ENCODE measurements at regions not wholly inside any gene's neighbourhood (a gene's known extent, or its start where the extent isn't known, plus 50 kb on each side); places are given as distances from the start of the nearest gene placed in this dataset.

DNA sequence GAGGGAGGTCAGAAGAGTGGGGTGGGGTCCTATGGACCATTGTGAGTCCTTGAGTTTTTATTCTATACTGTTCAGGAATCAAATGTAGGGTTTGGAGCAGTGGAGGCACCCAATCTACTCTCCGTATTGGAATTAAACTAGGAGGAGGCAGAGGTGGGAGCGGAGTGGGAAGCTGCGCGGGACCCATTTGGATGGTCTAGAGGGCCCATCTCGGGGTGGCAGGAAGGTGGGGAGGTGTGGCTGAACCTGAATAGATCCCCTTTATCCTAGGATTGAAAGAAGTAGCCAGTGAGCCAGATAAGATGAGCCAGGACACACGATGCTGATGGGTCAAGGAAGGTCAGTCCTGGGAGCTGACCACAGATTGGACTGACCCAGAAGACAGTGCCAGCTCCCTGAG lies 325.8 kb downstream of the AJAP1 start:
- Histone ChIP-seq H3K9me3 (ENCODE audit: control extremely low read depth in 1 of 5, control insufficient read depth in 4 of 5, insufficient read depth in 2 of 5, low read depth in 1 of 5, low read length in 4 of 5) (peaks cover 0 to 4% (median 0%) of the 10 kb centered on the region in 5 experiments), H3K27ac (ENCODE audit: insufficient read depth in 1 of 2, low read depth in 1 of 2, low read length in 2 of 2, poor library complexity in 1 of 2, severe bottlenecking in 2 of 2) (no peak overlapping the region), H3K4me3 (ENCODE audit: control insufficient read depth in 1 of 7, extremely low read depth in 1 of 7, insufficient read depth in 4 of 7, low read depth in 2 of 7, low read length in 6 of 7) (no peak overlapping the region), H3K4me1 (ENCODE audit: control extremely low read depth in 1 of 4, control insufficient read depth in 4 of 4, insufficient read depth in 4 of 4, low read length in 3 of 4) (no peaks in the 10 kb centered on the region), H3K36me3 (ENCODE audit: control insufficient read depth in 4 of 4, insufficient read depth in 4 of 4, low read length in 3 of 4) (no peaks in the 10 kb centered on the region), H3K27me3 (replicated peaks in 2 of 5; ENCODE audit: control insufficient read depth in 4 of 5, insufficient read depth in 5 of 5, low read length in 4 of 5) (peaks cover 0 to 27% (median 2%) of the 10 kb centered on the region in 5 experiments)
- CTCF ChIA-PET = no interaction called here
- DNase-seq = no peak
- POLR2A ChIA-PET = no interaction called here
- WGBS (ENCODE audit: insufficient coverage) = 83% methylated on average over 5 of the region's 6 CpGs

GRCh38 chr1:4978660-4979390 lies 324.4 kb downstream of the AJAP1 start:
- H3K27ac ChIP-seq (ENCODE audit: insufficient read depth in 1 of 2, low read depth in 1 of 2, low read length in 2 of 2, poor library complexity in 1 of 2, severe bottlenecking in 2 of 2) = no peak overlapping the region
- WGBS (ENCODE audit: insufficient coverage) = 75% methylated on average over 15 of the region's 19 CpGs
- no peak overlapping the region for H3K4me3 ChIP-seq (ENCODE audit: control insufficient read depth in 1 of 7, extremely low read depth in 1 of 7, insufficient read depth in 4 of 7, low read depth in 2 of 7, low read length in 6 of 7)
- POLR2A ChIA-PET = no interaction called here
- no peak for DNase-seq
- no peaks in the 10 kb centered on the region for H3K4me1 ChIP-seq (ENCODE audit: control extremely low read depth in 1 of 4, control insufficient read depth in 4 of 4, insufficient read depth in 4 of 4, low read length in 3 of 4)
- CTCF ChIA-PET = no interaction called here
- peaks cover 0 to 2% (median 0%) of the 10 kb centered on the region in 5 experiments for H3K9me3 ChIP-seq (ENCODE audit: control extremely low read depth in 1 of 5, control insufficient read depth in 4 of 5, insufficient read depth in 2 of 5, low read depth in 1 of 5, low read length in 4 of 5)
- no peaks in the 10 kb centered on the region for H3K36me3 ChIP-seq (ENCODE audit: control insufficient read depth in 4 of 4, insufficient read depth in 4 of 4, low read length in 3 of 4)
- peaks cover 0 to 27% (median 2%) of the 10 kb centered on the region in 5 experiments for H3K27me3 ChIP-seq (replicated peaks in 2 of 5; ENCODE audit: control insufficient read depth in 4 of 5, insufficient read depth in 5 of 5, low read length in 4 of 5)

- Histone ChIP-seq H3K4me1 (ENCODE audit: control extremely low read depth in 1 of 4, control insufficient read depth in 4 of 4, insufficient read depth in 4 of 4, low read length in 3 of 4) (no peaks in the 10 kb centered on the region), H3K9me3 (ENCODE audit: control extremely low read depth in 1 of 5, control insufficient read depth in 4 of 5, insufficient read depth in 2 of 5, low read depth in 1 of 5, low read length in 4 of 5) (no peaks in the 10 kb centered on the region)
- 77% methylated on average over 11 of the region's 11 CpGs for WGBS (ENCODE audit: insufficient coverage)
These were observed 323.3 kb downstream of the AJAP1 start for GRCh38 chr1:4977701-4978100.

GRCh38 chr1:4976859-4977440 lies 322.5 kb downstream of the AJAP1 start:
- H3K4me1 ChIP-seq (ENCODE audit: control extremely low read depth in 1 of 4, control insufficient read depth in 4 of 4, insufficient read depth in 4 of 4, low read length in 3 of 4) = no peaks in the 10 kb centered on the region
- 100% methylated on average over 8 of the region's 15 CpGs for WGBS (ENCODE audit: insufficient coverage)
- DNase-seq = no peak
- H3K36me3 ChIP-seq (ENCODE audit: control insufficient read depth in 4 of 4, insufficient read depth in 4 of 4, low read length in 3 of 4) = no peaks in the 10 kb centered on the region
- H3K4me3 ChIP-seq (ENCODE audit: control insufficient read depth in 1 of 7, extremely low read depth in 1 of 7, insufficient read depth in 4 of 7, low read depth in 2 of 7, low read length in 6 of 7) = no peak overlapping the region
- ChIA-PET CTCF (no interaction called here), POLR2A (no interaction called here)
- peaks cover 0 to 31% (median 2%) of the 10 kb centered on the region in 5 experiments for H3K27me3 ChIP-seq (replicated peaks in 2 of 5; ENCODE audit: control insufficient read depth in 4 of 5, insufficient read depth in 5 of 5, low read length in 4 of 5)
- H3K27ac ChIP-seq (ENCODE audit: insufficient read depth in 1 of 2, low read depth in 1 of 2, low read length in 2 of 2, poor library complexity in 1 of 2, severe bottlenecking in 2 of 2) = no peak overlapping the region
- no peaks in the 10 kb centered on the region for H3K9me3 ChIP-seq (ENCODE audit: control extremely low read depth in 1 of 5, control insufficient read depth in 4 of 5, insufficient read depth in 2 of 5, low read depth in 1 of 5, low read length in 4 of 5)

More at GRCh38 chr1:4977701-4978100, 323.3 kb downstream of the AJAP1 start:
- no peak overlapping the region for H3K4me3 ChIP-seq (ENCODE audit: control insufficient read depth in 1 of 7, extremely low read depth in 1 of 7, insufficient read depth in 4 of 7, low read depth in 2 of 7, low read length in 6 of 7)
- no peak overlapping the region for H3K27ac ChIP-seq (ENCODE audit: insufficient read depth in 1 of 2, low read depth in 1 of 2, low read length in 2 of 2, poor library complexity in 1 of 2, severe bottlenecking in 2 of 2)
- ChIA-PET CTCF (no interaction called here), POLR2A (no interaction called here)
- H3K27me3 ChIP-seq (replicated peaks in 2 of 5; ENCODE audit: control insufficient read depth in 4 of 5, insufficient read depth in 5 of 5, low read length in 4 of 5) = peaks cover 0 to 31% (median 2%) of the 10 kb centered on the region in 5 experiments
- no peak for DNase-seq
- no peaks in the 10 kb centered on the region for H3K36me3 ChIP-seq (ENCODE audit: control insufficient read depth in 4 of 4, insufficient read depth in 4 of 4, low read length in 3 of 4)

DNA sequence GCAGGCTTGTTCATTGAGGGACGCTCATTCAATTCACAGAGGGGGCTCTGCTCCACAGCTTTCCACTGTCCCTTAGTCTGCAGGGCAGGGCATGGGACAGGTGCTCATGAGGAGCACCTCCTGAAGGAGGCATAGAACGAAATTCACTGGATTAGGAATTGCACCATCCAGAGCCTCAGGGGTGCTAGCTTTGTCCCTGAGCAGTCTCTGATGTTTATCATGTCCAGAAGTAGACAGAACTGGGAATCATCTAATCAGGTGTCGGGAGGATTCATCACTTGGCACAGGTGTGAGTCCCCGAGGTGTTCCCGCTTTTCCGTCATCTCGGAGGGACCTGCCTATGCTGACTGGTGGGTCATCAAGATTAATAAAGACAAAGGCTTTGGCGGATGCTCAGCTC lies 321.4 kb downstream of the AJAP1 start:
- 89% methylated on average over 7 of the region's 8 CpGs for WGBS (ENCODE audit: insufficient coverage)
- no peaks in the 10 kb centered on the region for H3K36me3 ChIP-seq (ENCODE audit: control insufficient read depth in 4 of 4, insufficient read depth in 4 of 4, low read length in 3 of 4)
- no peaks in the 10 kb centered on the region for H3K9me3 ChIP-seq (ENCODE audit: control extremely low read depth in 1 of 5, control insufficient read depth in 4 of 5, insufficient read depth in 2 of 5, low read depth in 1 of 5, low read length in 4 of 5)
- ChIA-PET CTCF (no interaction called here), POLR2A (no interaction called here)
- no peaks in the 10 kb centered on the region for H3K4me1 ChIP-seq (ENCODE audit: control extremely low read depth in 1 of 4, control insufficient read depth in 4 of 4, insufficient read depth in 4 of 4, low read length in 3 of 4)
- H3K27me3 ChIP-seq (replicated peaks in 2 of 5; ENCODE audit: control insufficient read depth in 4 of 5, insufficient read depth in 5 of 5, low read length in 4 of 5) = peaks cover 0 to 29% (median 2%) of the 10 kb centered on the region in 5 experiments
- H3K27ac ChIP-seq (ENCODE audit: insufficient read depth in 1 of 2, low read depth in 1 of 2, low read length in 2 of 2, poor library complexity in 1 of 2, severe bottlenecking in 2 of 2) = no peak overlapping the region
- DNase-seq = no peak
- no peak overlapping the region for H3K4me3 ChIP-seq (ENCODE audit: control insufficient read depth in 1 of 7, extremely low read depth in 1 of 7, insufficient read depth in 4 of 7, low read depth in 2 of 7, low read length in 6 of 7)

DNA sequence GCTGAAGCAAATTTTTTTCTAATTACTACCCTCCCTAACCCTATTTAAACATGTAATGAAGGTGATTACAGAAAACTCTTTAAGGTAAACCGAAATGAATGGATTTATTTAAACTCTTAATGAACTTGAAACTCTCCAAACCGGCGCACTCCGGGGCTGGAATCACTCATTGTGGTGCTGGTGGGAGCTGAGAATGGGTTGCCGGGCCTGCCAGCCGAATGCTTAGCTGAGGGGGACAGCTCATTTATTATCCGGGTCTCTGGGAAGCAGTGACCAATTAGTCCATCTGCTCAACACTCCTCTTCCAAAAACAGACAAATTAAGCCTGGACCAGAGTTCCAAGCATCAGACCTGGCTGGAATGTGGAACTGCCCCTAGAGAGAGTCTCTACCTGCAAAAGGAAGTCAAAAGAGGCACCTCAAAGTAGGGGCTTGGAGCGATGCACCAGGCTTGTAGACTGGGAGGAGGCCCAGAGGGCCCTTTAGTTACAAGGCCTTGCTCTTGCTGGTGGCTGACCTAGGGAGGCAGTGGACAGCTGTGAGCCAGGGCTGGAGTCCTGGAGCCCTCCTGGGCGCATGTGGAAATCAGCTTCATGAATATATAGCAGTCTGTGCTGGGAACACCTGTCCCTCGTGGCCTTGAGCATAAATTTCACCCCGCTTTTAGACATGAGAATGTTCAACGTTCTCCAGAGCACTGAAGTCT lies 320.7 kb downstream of the AJAP1 start:
- no peaks in the 10 kb centered on the region for H3K4me1 ChIP-seq (ENCODE audit: control extremely low read depth in 1 of 4, control insufficient read depth in 4 of 4, insufficient read depth in 4 of 4, low read length in 3 of 4)
- ChIA-PET CTCF (no interaction called here), POLR2A (no interaction called here)
- H3K4me3 ChIP-seq (ENCODE audit: control insufficient read depth in 1 of 7, extremely low read depth in 1 of 7, insufficient read depth in 4 of 7, low read depth in 2 of 7, low read length in 6 of 7) = no peak overlapping the region
- H3K36me3 ChIP-seq (ENCODE audit: control insufficient read depth in 4 of 4, insufficient read depth in 4 of 4, low read length in 3 of 4) = no peaks in the 10 kb centered on the region
- DNase-seq = no peak
- peaks cover 0 to 26% (median 2%) of the 10 kb centered on the region in 5 experiments for H3K27me3 ChIP-seq (replicated peaks in 2 of 5; ENCODE audit: control insufficient read depth in 4 of 5, insufficient read depth in 5 of 5, low read length in 4 of 5)
- H3K27ac ChIP-seq (ENCODE audit: insufficient read depth in 1 of 2, low read depth in 1 of 2, low read length in 2 of 2, poor library complexity in 1 of 2, severe bottlenecking in 2 of 2) = no peak overlapping the region
- no peaks in the 10 kb centered on the region for H3K9me3 ChIP-seq (ENCODE audit: control extremely low read depth in 1 of 5, control insufficient read depth in 4 of 5, insufficient read depth in 2 of 5, low read depth in 1 of 5, low read length in 4 of 5)
- 93% methylated on average over 8 of the region's 12 CpGs for WGBS (ENCODE audit: insufficient coverage)

GRCh38 chr1:4973341-4973740 lies 318.9 kb downstream of the AJAP1 start:
- 95% methylated on average over 9 of the region's 10 CpGs for WGBS (ENCODE audit: insufficient coverage)
- DNase-seq = no peak
- H3K27ac ChIP-seq (ENCODE audit: insufficient read depth in 1 of 2, low read depth in 1 of 2, low read length in 2 of 2, poor library complexity in 1 of 2, severe bottlenecking in 2 of 2) = no peak overlapping the region
- H3K9me3 ChIP-seq (ENCODE audit: control extremely low read depth in 1 of 5, control insufficient read depth in 4 of 5, insufficient read depth in 2 of 5, low read depth in 1 of 5, low read length in 4 of 5) = peaks cover 0 to 4% (median 0%) of the 10 kb centered on the region in 5 experiments
- H3K27me3 ChIP-seq (replicated peaks in 2 of 5; ENCODE audit: control insufficient read depth in 4 of 5, insufficient read depth in 5 of 5, low read length in 4 of 5) = peaks cover 0 to 16% (median 0%) of the 10 kb centered on the region in 5 experiments
- ChIA-PET POLR2A (no interaction called here), CTCF (interaction anchor here (1.3 kb wide), 1 partner anchor 9 kb away, joined by 3 read pairs; no protein-coding TSS in a partner anchor)
- H3K36me3 ChIP-seq (ENCODE audit: control insufficient read depth in 4 of 4, insufficient read depth in 4 of 4, low read length in 3 of 4) = no peaks in the 10 kb centered on the region
- no peaks in the 10 kb centered on the region for H3K4me1 ChIP-seq (ENCODE audit: control extremely low read depth in 1 of 4, control insufficient read depth in 4 of 4, insufficient read depth in 4 of 4, low read length in 3 of 4)
- no peak overlapping the region for H3K4me3 ChIP-seq (ENCODE audit: control insufficient read depth in 1 of 7, extremely low read depth in 1 of 7, insufficient read depth in 4 of 7, low read depth in 2 of 7, low read length in 6 of 7)
